C1 segment of cervical spinal cord (tissue), 14 donors: ENCODE measurements at regions not wholly inside any gene's neighbourhood (a gene's known extent, or its start where the extent isn't known, plus 50 kb on each side); places are given as distances from the start of the nearest gene placed in this dataset.

Source experiments
- DNase-seq, 14 donors: peaks; one replicate each; lab custom pipeline; 2025; lab: John Stamatoyannopoulos, UW

- no peak for DNase-seq
These were observed 213.2 kb downstream of the SLC7A11 start for GRCh38 chr4:138028923-138029322.

DNA sequence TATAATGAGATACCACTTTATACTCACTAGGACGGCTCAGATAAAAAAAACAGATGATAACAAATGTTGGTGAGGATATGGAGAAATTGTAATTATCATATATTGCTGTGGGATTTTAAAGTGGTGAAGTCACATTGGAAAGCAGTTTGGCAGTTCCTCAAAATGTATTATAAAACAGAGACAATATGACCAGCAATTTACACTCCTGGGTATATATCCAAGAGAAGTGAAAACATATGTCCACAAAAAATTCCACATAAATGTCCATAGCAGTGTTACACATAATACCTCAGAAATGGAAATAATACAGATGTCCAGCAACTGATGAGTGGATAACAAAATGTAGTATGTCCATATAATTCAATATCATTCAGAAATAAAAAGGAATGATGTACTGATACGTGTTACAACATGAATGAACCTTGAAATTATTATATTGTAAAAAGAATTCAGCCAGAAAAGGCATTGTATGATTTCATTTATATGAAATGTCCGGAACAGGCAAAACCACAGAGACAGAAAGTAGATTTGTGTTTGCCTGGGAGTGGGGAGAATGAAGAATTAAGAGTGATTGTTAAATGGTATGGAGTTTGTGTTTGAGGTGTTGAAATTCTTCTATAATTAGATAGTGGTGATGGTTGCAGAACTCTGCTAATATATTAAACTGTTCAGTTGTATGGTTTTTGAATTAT lies 220.9 kb downstream of the SLC7A11 start:
- DNase-seq: no peak

- DNase-seq: no peak
These were observed 227.4 kb downstream of the SLC7A11 start for GRCh38 chr4:138014590-138015288.

- no peak for DNase-seq
These were observed 228.5 kb downstream of the SLC7A11 start for GRCh38 chr4:138013625-138014024.

DNA sequence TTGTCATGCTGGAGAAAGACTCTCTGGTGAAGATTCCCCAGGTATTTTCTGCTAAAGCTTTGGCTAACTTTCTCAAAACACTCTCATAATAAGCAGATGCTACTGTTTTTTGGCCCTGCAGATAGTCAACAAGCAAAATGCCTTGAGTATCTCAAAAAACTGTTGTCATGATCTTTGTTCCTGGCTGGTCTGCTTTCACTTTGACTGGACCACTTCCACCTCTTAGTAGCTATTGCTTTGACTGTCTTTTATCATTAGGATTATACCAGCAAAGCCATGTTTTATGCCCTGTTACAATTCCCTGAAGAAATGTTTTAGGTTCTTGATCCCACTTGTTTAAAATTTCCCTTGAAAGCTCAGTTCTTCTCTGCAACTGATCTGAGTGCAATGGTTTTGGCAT lies 231.5 kb downstream of the SLC7A11 start:
- DNase-seq: no peak

GRCh38 chr4:138007572-138007971 lies 234.6 kb downstream of the SLC7A11 start:
- DNase-seq: no peak

DNA sequence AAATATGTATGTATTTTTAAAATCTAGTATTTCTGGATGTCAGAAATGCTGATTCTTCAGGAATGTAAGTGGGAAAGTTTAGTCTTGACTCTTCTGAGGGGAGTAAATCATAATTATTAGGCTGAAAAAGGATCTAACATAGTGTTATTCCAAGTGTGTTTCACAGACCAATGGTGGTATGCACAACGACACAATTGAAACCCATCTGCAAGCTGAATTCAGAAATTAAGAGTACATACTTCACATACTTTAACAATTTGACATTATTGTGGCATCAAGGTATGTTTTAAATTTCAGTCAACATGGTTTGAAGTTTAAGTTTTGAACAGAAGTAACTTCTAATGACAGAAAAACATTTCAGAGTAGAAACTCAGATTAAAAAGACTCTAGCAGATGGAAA lies 236.7 kb downstream of the SLC7A11 start:
- no peak for DNase-seq

DNA sequence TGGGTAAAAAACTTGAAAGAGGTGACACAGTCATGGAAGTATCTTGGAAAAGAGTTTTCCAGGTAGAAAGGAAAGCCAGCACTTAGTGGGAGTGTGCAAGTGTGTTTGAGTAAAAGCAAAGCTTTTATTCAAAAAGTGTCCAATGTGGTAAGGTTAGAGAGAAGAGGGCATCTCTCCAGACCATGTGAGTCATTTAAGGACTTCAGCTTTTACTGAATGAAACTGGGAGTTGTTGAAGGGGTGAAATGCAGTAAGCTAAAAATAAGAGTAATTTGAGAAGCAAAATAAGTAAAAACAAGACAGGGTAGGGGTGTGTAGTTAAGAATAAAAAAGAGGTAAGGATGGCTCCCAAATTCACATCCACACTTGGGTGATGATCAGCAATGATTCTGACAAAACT lies 238.9 kb downstream of the SLC7A11 start:
- DNase-seq: no peak

GRCh38 chr4:137998666-137999429 lies 243.3 kb downstream of the SLC7A11 start:
- no peak for DNase-seq

- DNase-seq: no peak
These were observed 244.7 kb downstream of the SLC7A11 start for GRCh38 chr4:137997496-137997895.

DNA sequence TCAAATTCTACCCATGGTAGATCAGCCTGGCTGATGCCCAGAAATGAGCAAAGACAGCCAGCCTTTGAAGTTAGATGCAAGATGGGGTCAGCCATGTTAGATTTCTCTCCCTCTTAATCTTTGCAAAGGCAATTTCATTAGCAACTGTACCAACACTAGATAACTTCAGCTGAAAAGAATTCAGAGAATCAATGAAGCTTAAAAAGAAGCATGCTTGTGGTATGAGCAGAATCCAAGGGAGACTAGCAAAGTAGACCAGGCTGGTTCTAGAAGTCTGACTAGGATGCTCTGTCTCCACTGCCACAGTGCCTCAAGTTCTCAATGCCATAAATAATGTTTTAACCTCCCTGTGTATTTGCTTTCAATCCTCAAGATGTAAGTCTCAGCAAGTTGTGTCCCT lies 247.3 kb downstream of the SLC7A11 start:
- DNase-seq: no peak

DNA sequence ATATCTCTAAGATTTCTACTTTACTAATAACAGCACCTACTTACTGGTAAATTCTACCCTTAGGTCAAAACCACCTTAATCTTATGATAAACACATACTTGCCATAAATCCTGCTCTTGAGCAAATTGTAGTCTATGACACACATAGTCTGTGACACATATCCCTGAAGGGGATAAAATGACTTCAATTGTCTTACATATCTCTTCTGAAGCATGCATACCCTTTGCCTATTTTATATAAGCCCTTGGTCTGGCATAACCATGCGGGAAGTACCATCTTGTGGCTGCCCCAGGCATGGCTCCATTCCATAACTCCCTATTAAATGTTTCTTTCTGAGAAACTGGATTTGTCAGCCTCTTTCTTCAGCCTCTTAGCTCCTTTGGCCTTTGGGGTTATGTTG lies 248.9 kb downstream of the SLC7A11 start:
- DNase-seq: no peak

DNA sequence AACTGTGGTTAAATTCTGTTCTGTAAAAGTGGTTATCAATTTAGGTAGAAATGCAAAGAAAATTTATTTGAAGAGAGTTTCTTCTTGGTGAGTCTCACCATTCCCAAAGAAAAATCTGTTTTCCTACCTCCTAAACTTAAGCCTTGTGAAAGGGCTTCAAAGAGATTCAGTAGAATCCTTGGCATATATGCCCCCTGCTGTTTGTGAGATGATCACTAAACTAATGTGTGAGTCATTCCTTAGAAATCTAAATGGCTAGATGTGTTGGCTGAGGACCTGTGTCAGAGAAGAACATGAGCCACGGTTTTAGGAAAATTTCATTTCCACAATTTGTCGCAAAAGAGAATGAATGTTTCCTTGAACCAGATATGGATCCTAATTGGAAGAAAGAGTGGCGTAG lies 260.9 kb downstream of the SLC7A11 start:
- no peak for DNase-seq

- no peak for DNase-seq
These were observed 261.5 kb downstream of the SLC7A11 start for GRCh38 chr4:137980641-137981040.

DNA sequence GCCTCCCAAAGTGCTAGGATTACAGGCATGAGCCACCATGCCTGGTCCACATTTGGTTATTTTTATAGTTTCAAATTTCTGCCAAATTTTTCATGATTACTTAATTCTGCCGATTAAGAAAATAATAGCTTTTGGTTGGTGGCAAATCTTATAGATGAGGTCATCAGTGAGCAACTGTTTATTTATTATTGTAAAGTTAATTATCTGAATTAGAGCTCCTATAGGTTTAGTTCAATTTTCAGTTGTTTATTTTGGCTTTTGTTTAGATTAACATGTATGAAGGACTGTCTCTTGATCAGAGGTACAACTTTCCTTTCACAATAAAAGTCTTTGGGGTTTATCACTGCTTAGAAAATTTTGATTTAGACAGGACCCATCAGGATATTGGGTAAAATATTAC lies 262.2 kb downstream of the SLC7A11 start:
- DNase-seq: no peak

DNA sequence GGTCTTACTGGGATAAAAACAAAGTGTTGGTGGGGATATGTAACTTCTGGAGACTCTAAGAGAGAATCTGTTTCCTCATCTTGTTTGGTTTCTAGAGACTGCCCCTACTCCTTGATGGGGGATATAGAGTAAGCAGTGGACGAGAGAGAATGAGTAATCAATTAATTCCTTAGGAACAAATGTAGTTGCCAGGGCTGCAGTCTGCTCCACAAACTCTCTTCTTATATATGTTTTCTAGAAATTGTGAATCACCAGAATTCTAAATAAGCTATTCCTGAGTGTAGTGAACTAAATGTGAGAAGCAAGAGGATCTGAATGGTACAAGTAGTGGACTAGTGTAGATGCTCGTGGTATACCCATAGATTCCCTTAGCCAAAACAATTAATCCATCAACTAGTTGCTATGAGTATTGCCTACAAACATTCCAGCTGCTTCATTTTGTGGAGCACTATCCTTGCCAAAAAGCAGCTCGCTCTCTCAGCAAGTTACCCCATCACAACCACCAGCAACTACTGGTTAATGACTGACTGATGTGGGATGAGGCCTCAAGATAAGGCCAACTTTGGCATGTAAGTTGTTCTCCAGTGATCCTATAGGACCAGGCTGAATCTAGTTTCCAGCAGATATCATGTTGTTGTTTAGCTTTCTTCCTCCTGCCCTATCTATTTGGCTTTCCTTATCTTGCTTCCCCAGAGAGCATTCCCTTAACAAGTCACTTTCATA lies 273.0 kb downstream of the SLC7A11 start:
- no peak for DNase-seq

DNA sequence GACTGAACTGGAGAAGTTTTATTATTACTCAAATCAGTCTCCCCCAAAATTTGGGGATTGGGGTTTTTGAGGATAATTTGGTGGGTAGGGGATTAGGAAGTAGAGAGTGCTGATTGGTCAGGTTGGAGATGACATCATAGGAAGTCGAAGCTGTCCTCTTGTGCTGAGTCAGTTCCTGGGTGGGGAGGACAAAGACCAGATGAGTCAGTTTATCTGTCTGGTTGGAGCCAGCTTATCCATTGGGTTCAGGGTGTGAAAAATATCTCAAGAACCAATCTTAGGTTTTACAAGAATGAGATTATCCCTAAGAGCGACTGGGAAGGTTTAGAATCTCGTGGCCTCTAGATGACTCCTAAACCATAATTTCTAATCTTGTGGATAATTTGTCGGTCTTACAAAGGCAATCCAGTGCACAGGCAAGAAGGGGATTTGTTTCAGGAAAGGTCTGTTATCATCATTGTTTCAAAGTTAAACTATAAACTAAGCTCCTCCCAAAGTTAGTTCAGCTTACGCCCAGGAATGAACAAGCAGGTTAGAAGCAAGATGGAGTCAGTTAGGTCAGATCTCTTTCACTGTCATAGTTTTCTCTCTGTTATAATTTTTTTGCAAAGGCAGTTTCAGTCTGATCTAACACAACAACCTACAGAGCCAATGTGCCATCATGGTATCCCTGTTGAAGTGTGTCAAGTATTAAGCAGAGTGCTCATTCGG lies 274.5 kb downstream of the SLC7A11 start:
- DNase-seq: no peak

DNA sequence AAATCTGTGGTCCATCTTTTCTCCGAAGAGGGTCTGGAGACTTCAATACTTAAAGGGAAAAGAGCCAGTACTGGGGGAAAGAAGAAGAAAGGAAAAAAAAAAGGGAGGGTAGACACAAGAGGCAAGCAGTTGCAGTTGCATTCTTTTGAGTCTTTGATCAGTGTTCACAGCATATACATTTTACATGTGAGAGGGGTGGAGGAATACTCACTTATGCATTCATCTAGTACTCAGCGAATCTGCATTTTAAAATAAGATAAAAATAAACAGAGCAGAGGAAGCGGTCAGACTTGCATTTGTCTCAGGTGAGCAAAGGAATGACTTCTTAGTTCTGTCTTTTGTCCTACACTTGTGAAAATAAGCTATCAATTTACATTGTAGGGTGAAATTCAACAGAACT lies 275.6 kb downstream of the SLC7A11 start:
- DNase-seq: no peak

DNA sequence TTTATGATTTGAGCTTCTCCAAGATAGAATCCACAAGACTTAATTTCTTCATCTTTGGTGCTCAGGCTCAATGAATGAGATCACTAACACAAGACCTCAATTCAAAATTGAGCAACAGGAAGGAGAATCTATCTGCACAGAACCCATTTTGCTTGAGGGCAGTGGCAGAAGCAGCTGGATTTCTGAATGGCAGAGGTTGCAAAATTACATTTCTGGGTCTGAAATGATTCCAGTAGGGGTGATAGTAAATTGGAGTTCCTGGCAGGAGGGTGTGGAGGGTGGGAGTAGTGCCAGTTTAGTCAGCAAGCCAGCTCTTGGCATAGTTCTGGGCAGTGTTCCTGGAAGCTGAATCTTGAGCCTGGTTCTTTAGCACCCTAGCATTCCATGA lies 281.1 kb downstream of the SLC7A11 start:
- peak in 2 of 14 donors; percentile 6 to 29 for DNase-seq

- no peak for DNase-seq
These were observed 281.6 kb downstream of the SLC7A11 start for GRCh38 chr4:137960371-137961050.

DNA sequence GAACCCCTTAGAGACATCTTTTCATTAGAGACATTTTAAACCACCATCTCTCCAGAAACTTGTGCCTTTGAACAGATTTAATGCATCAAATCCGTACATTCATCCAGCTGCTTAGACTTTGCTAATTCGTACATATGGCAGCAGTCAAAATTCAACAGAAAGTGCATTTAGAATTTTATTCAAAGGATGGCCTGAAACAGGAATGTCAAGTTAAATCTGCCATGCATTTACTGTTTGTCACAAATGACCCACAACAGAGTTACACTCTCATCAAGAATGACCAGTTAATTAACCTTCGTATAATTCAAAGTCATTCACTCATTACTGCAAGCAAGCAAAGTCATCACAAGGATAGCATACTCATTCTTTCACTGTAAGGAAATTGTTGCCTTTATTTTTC lies 284.3 kb downstream of the SLC7A11 start:
- DNase-seq: no peak
